Fibroblast of lung (primary cell): ENCODE measurements at regions not wholly inside any gene's neighbourhood (a gene's known extent, or its start where the extent isn't known, plus 50 kb on each side); places are given as distances from the start of the nearest gene placed in this dataset.

Experiments used
- DNase-seq, 2 donors: peaks; one replicate each; pipeline versions ENCODE4 v3.0.0 to v3.0.0-alpha.2; 2010; ENCODE audit warnings: low read depth in 2 of 2
- H2AFZ ChIP-seq: 2 replicates; pipeline ENCODE4 v1.5.1; 2012; ENCODE audit warnings: low read length, control low read depth, inconsistent platforms
- H3K27ac ChIP-seq: 2 replicates; pipeline ENCODE4 v1.5.1; 2011; ENCODE audit warnings: low read length, control low read depth; ENCODE audit not compliant: insufficient read depth
- H3K27me3 ChIP-seq: 2 replicates; pipeline ENCODE4 v1.5.1; 2011; ENCODE audit warnings: mild to moderate bottlenecking, low read length; ENCODE audit not compliant: control insufficient read depth, insufficient read depth
- H3K36me3 ChIP-seq: 2 replicates; pipeline ENCODE4 v1.5.1; 2011; ENCODE audit warnings: low read length; ENCODE audit not compliant: control insufficient read depth, insufficient read depth
- H3K4me1 ChIP-seq: 2 replicates; pipeline ENCODE4 v1.5.1; 2011; ENCODE audit warnings: low read length; ENCODE audit not compliant: control insufficient read depth, insufficient read depth; ENCODE audit errors: extremely low read depth
- H3K4me2 ChIP-seq: 2 replicates; pipeline ENCODE4 v1.5.1; 2011; ENCODE audit warnings: low read length, control low read depth; ENCODE audit not compliant: insufficient read depth; ENCODE audit errors: extremely low read depth
- H3K4me3 ChIP-seq, 4 experiments: fragments of 200-600 bp in 1 of 4; sonication (generic) in 1 of 4; replicated peaks in 1 of 4; 2 replicates each; pipeline ENCODE4 v1.5.1; 2011 to 2016; ENCODE audit warnings: low read length in 4 of 4, low read depth in 3 of 4, mild to moderate bottlenecking in 3 of 4, control low read depth in 2 of 4, inconsistent platforms in 1 of 4, mixed read lengths in 1 of 4; ENCODE audit not compliant: insufficient read depth in 1 of 4; ENCODE audit errors: control extremely low read depth in 1 of 4
- H3K79me2 ChIP-seq: 2 replicates; pipeline ENCODE4 v1.5.1; 2012; ENCODE audit warnings: mild to moderate bottlenecking, low read length, inconsistent platforms; ENCODE audit not compliant: control insufficient read depth, insufficient read depth
- H3K9ac ChIP-seq: 2 replicates; pipeline ENCODE4 v1.5.1; 2011; ENCODE audit warnings: mild to moderate bottlenecking, low read length, control low read depth; ENCODE audit not compliant: insufficient read depth
- H3K9me3 ChIP-seq: 2 replicates; pipeline ENCODE4 v1.5.1; 2012; ENCODE audit warnings: low read depth, low read length; ENCODE audit not compliant: control insufficient read depth, insufficient read depth
- H4K20me1 ChIP-seq: 2 replicates; pipeline ENCODE4 v1.5.1; 2011; ENCODE audit warnings: low read length; ENCODE audit not compliant: control insufficient read depth, insufficient read depth; ENCODE audit errors: extremely low read depth
- CTCF ChIP-seq, 2 donors: IDR thresholded peaks in 1 of 2; conservative IDR thresholded peaks in 1 of 2; 1 replicate in 1 of 2; 2 replicates in 1 of 2; pipeline ENCODE4 v1.5.1; 2011 to 2012; ENCODE audit warnings: low read length in 2 of 2, control low read depth in 1 of 2, inconsistent platforms in 1 of 2, low read depth in 1 of 2, mild to moderate bottlenecking in 1 of 2
- EZH2 ChIP-seq: IDR thresholded peaks from 2 replicates; pipeline ENCODE4 v1.5.1; 2012; ENCODE audit warnings: low read length, control low read depth, mild to moderate bottlenecking; ENCODE audit errors: missing control alignments

GRCh38 chr3:43218156-43218555 is 68.2 kb upstream of the SNRK start:
- H3K9me3 ChIP-seq = no peaks in the 10 kb centered on the region
- H3K27ac ChIP-seq = no peak overlapping the region
- H2AFZ ChIP-seq = no peak overlapping the region
- no peaks in the 10 kb centered on the region for H3K36me3 ChIP-seq
- no peaks in the 10 kb centered on the region for H3K79me2 ChIP-seq
- no peak overlapping the region for H3K4me2 ChIP-seq
- DNase-seq = no peak
- H3K27me3 ChIP-seq = no peaks in the 10 kb centered on the region
- no peak overlapping the region for H3K9ac ChIP-seq
- H3K4me1 ChIP-seq = no peaks in the 10 kb centered on the region
- no peak overlapping the region for H3K4me3 ChIP-seq
- no peaks in the 10 kb centered on the region for H4K20me1 ChIP-seq
- TF ChIP-seq EZH2 = no peak
- no peak for TF ChIP-seq CTCF (conservative IDR thresholded peaks at IDR 0.05 in 1 of 2, IDR thresholded peaks at IDR 0.05 in 1 of 2; ENCODE audit: low read depth in 1 of 2, low read length in 2 of 2)

- Histone ChIP-seq H3K9me3 (no peaks in the 10 kb centered on the region), H3K4me3 (no peak overlapping the region), H3K27ac (no peak overlapping the region), H3K27me3 (no peaks in the 10 kb centered on the region), H3K9ac (no peak overlapping the region), H3K36me3 (no peaks in the 10 kb centered on the region), H3K4me1 (no peaks in the 10 kb centered on the region), H4K20me1 (no peaks in the 10 kb centered on the region), H3K79me2 (no peaks in the 10 kb centered on the region), H3K4me2 (no peak overlapping the region), H2AFZ (no peak overlapping the region)
- peak in 1 of 2 donors; percentile 6 for DNase-seq
- TF ChIP-seq EZH2 (no peak), CTCF (conservative IDR thresholded peaks at IDR 0.05 in 1 of 2, IDR thresholded peaks at IDR 0.05 in 1 of 2; ENCODE audit: low read depth in 1 of 2, low read length in 2 of 2) (no peak)
Observed at GRCh38 chr3:43217633-43218032, 68.7 kb upstream of the SNRK start.

GRCh38 chr3:43217206-43217605 is 69.1 kb upstream of the SNRK start:
- no peak overlapping the region for H3K27ac ChIP-seq
- no peak overlapping the region for H3K4me2 ChIP-seq
- no peak for DNase-seq
- TF ChIP-seq CTCF (conservative IDR thresholded peaks at IDR 0.05 in 1 of 2, IDR thresholded peaks at IDR 0.05 in 1 of 2; ENCODE audit: low read depth in 1 of 2, low read length in 2 of 2) = no peak
- TF ChIP-seq EZH2 = no peak
- H4K20me1 ChIP-seq = no peaks in the 10 kb centered on the region
- no peak overlapping the region for H3K9ac ChIP-seq
- no peaks in the 10 kb centered on the region for H3K79me2 ChIP-seq
- H3K4me3 ChIP-seq = no peak overlapping the region
- no peaks in the 10 kb centered on the region for H3K9me3 ChIP-seq
- no peaks in the 10 kb centered on the region for H3K4me1 ChIP-seq
- H3K36me3 ChIP-seq = no peaks in the 10 kb centered on the region
- H3K27me3 ChIP-seq = no peaks in the 10 kb centered on the region
- H2AFZ ChIP-seq = no peak overlapping the region
